HCT116 (cell line): ENCODE measurements at regions not wholly inside any gene's neighbourhood (a gene's known extent, or its start where the extent isn't known, plus 50 kb on each side); places are given as distances from the start of the nearest gene placed in this dataset.

ENCODE experiments used
- ATAC-seq: fragments of 200-7000 bp; cut with Tn5 transposase; 2 replicates; pipeline ENCODE4 v1.9.1; 2020; ENCODE audit warnings: mild to moderate bottlenecking, moderate library complexity
- BruUV-seq: library from RNA; stranded (reverse); fragments of 400-500 nt; replicated peaks from 2 replicates; lab custom pipeline; 2021; lab: Mats Ljungman, UMichigan
- CTCF ChIA-PET: fragments of 300-600 bp; sonication (Branson Sonifier 250); formaldehyde crosslinking; loops from one replicate; lab custom pipeline; 2021; ENCODE audit warnings: antibody characterized with exemption; lab: Charles Lee
- POLR2A ChIA-PET: fragments of 300-600, 350-600 bp; sonication (Branson Sonifier 250); formaldehyde crosslinking; loops from one replicate; lab custom pipeline; 2021; ENCODE audit warnings: antibody characterized with exemption; lab: Charles Lee
- RAD21 ChIA-PET, 2 experiments: fragments of 300-600 bp; sonication (Branson Sonifier 250); formaldehyde crosslinking; loops; one replicate each; lab custom pipeline; 2023; ENCODE audit warnings: low total read pairs in 2 of 2; ENCODE audit not compliant: uncharacterized antibody in 2 of 2, unreplicated experiment in 2 of 2, low non-redundant PET in 1 of 2; lab: Charles Lee
- DNase-seq: peaks from one replicate; pipeline ENCODE4 v3.0.0-alpha.2; 2010; ENCODE audit warnings: low read depth, low spot score
- H2AFZ ChIP-seq: fragments of 200-600 bp; shearing (Covaris generic), sonication (generic); 2 replicates; pipeline ENCODE4 v1.6.1; 2017; ENCODE audit warnings: low read depth, mixed run types, mixed read lengths, antibody characterized with exemption, low read length; ENCODE audit not compliant: poor library complexity, severe bottlenecking
- H3K27ac ChIP-seq: 2 replicates; pipeline ENCODE4 v1.5.1; 2012; ENCODE audit warnings: low read depth, low read length
- H3K27me3 ChIP-seq: fragments of 200-600 bp; sonication (generic); 2 replicates; pipeline ENCODE4 v1.6.1; 2016; ENCODE audit warnings: mixed run types, low read length, mixed read lengths; ENCODE audit not compliant: insufficient read depth
- H3K36me3 ChIP-seq, 2 experiments: fragments of 200-500 bp in 1 of 2; fragments of 200-600 bp in 1 of 2; sonication (Bioruptor generic) in 1 of 2; sonication (generic) in 1 of 2; 2 replicates each; pipeline versions ENCODE4 v1.5.1 to v1.6.1; 2014 to 2016; ENCODE audit warnings: low read length in 2 of 2, inconsistent platforms in 1 of 2, mixed read lengths in 1 of 2, mixed run types in 1 of 2; ENCODE audit not compliant: insufficient read depth in 2 of 2, control insufficient read depth in 1 of 2
- H3K4me1 ChIP-seq, 2 experiments: fragments of 200-600 bp in 1 of 2; sonication (generic) in 1 of 2; 2 replicates each; pipeline versions ENCODE4 v1.5.1 to v1.6.1; 2012 to 2017; ENCODE audit warnings: low read length in 2 of 2, inconsistent platforms in 1 of 2, mild to moderate bottlenecking in 1 of 2, mixed read lengths in 1 of 2, mixed run types in 1 of 2, moderate library complexity in 1 of 2; ENCODE audit not compliant: insufficient read depth in 2 of 2, control insufficient read depth in 1 of 2
- H3K4me2 ChIP-seq: fragments of 200-600 bp; sonication (generic); 2 replicates; pipeline ENCODE4 v1.6.1; 2017; ENCODE audit warnings: mixed run types, low read length, mixed read lengths
- H3K4me3 ChIP-seq, 2 experiments: fragments of 200-600 bp in 1 of 2; sonication (generic) in 1 of 2; replicated peaks in 1 of 2; 2 replicates each; pipeline ENCODE4 v1.5.1; 2011 to 2016; ENCODE audit warnings: low read length in 2 of 2, control low read depth in 1 of 2, low read depth in 1 of 2, mild to moderate bottlenecking in 1 of 2, mixed read lengths in 1 of 2, mixed run types in 1 of 2
- H3K79me2 ChIP-seq: fragments of 200-600 bp; sonication (generic); 2 replicates; pipeline ENCODE4 v1.6.1; 2017; ENCODE audit warnings: mild to moderate bottlenecking, mixed run types, low read length, moderate library complexity, mixed read lengths; ENCODE audit not compliant: insufficient read depth
- H3K9ac ChIP-seq: fragments of 200-600 bp; sonication (generic); 2 replicates; pipeline ENCODE4 v1.6.1; 2016; ENCODE audit warnings: low read length, mixed read lengths
- H3K9me2 ChIP-seq: fragments of 200-600 bp; sonication (generic), shearing (Covaris generic); 2 replicates; pipeline ENCODE4 v1.6.1; 2017; ENCODE audit warnings: mixed run types, mild to moderate bottlenecking, moderate library complexity; ENCODE audit not compliant: insufficient read depth
- H3K9me3 ChIP-seq, 2 experiments: fragments of 200-500 bp in 1 of 2; fragments of 200-600 bp in 1 of 2; sonication (Bioruptor generic) in 1 of 2; sonication (generic) in 1 of 2; 2 replicates each; pipeline ENCODE4 v1.6.1; 2014 to 2017; ENCODE audit warnings: low read length in 2 of 2, mixed read lengths in 2 of 2, inconsistent platforms in 1 of 2, low read depth in 1 of 2, mild to moderate bottlenecking in 1 of 2, mixed run types in 1 of 2, moderate library complexity in 1 of 2; ENCODE audit not compliant: control insufficient read depth in 1 of 2, insufficient read depth in 1 of 2
- H4K20me1 ChIP-seq: fragments of 200-600 bp; sonication (generic), shearing (Covaris generic); 2 replicates; pipeline ENCODE4 v1.6.1; 2017; ENCODE audit warnings: mixed run types, mild to moderate bottlenecking, moderate library complexity; ENCODE audit not compliant: insufficient read depth
- CEBPB ChIP-seq: IDR thresholded peaks from 2 replicates; pipeline ENCODE4 v1.6.1; 2012; ENCODE audit warnings: low read depth
- EZH2 ChIP-seq: fragments of 200-600 bp; sonication (generic); IDR thresholded peaks from 2 replicates; pipeline ENCODE4 v1.6.1; 2017; ENCODE audit warnings: antibody characterized with exemption, mixed run types
- FOSL1 ChIP-seq: IDR thresholded peaks from 2 replicates; pipeline ENCODE4 v1.6.1; 2012; ENCODE audit warnings: low read depth
- JUND ChIP-seq: IDR thresholded peaks from 2 replicates; pipeline ENCODE4 v1.6.1; 2012
- POLR2A ChIP-seq: IDR thresholded peaks from 2 replicates; pipeline ENCODE4 v1.7.0; 2011; ENCODE audit warnings: borderline replicate concordance; ENCODE audit not compliant: insufficient read depth, insufficient read length; ENCODE audit errors: extremely low read depth
- POLR2AphosphoS5 ChIP-seq: IDR thresholded peaks from 2 replicates; pipeline ENCODE4 v1.6.1; 2011; ENCODE audit warnings: mild to moderate bottlenecking, low read depth, low read length, moderate library complexity
- RAD21 ChIP-seq: IDR thresholded peaks from 2 replicates; pipeline ENCODE4 v1.6.1; 2012; ENCODE audit warnings: low read depth, mild to moderate bottlenecking
- REST ChIP-seq: IDR thresholded peaks from 2 replicates; pipeline ENCODE4 v1.6.1; 2012; ENCODE audit warnings: low read depth
- YY1 ChIP-seq: IDR thresholded peaks from 2 replicates; pipeline ENCODE4 v1.6.1; 2011; ENCODE audit warnings: low read length, low read depth, moderate library complexity, mild to moderate bottlenecking; ENCODE audit not compliant: insufficient replicate concordance; ENCODE audit errors: extremely low read depth
- ZBTB33 ChIP-seq: IDR thresholded peaks from 2 replicates; pipeline ENCODE4 v1.6.1; 2011; ENCODE audit warnings: mild to moderate bottlenecking, low read length, moderate library complexity; ENCODE audit not compliant: insufficient replicate concordance; ENCODE audit errors: extremely low read depth
- intact Hi-C: fragments of 100-400 bp; cut with micrococcal nuclease; formaldehyde crosslinking; loops from 2 replicates; pipeline ENCODE4 v1.10.0; 2022
- TF ChIP-seq, protein P1 (sequence below): IDR thresholded peaks from 2 replicates; pipeline ENCODE4 v1.6.1; 2012
- TF ChIP-seq, protein P2 (sequence below): IDR thresholded peaks from 2 replicates; pipeline ENCODE4 v1.6.1; 2012
- TF ChIP-seq, protein P3 (sequence below), 3 experiments: fragments of 200-600 bp in 1 of 3; sonication (generic) in 1 of 3; IDR thresholded peaks in 2 of 3; conservative IDR thresholded peaks in 1 of 3; 2 replicates each; pipeline ENCODE4 v1.5.1; 2012 to 2017; ENCODE audit warnings: low read depth in 2 of 3, low read length in 2 of 3, antibody characterized with exemption in 1 of 3, borderline replicate concordance in 1 of 3, control low read depth in 1 of 3, mild to moderate bottlenecking in 1 of 3, mixed read lengths in 1 of 3, mixed run types in 1 of 3, moderate library complexity in 1 of 3; ENCODE audit not compliant: insufficient read depth in 1 of 3

DNA sequence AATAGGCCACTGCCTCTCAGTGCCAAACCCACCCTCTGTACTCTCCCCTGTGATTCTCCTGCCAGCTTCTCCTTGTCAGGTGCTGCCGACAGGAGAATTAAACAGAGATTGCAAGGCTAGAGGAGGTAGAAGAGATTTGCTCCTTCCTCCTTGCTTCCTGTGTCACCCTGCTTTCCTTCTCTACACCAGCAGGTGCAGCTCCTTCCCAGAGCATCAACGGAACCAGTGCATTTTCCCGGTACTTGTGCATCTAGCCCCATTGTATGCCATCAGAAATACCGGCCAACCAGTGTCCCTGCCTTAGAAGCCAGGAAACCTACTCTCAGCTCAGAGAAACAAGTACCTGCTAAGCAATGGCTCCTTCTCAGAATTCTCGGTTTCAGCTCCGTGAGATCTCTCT lies 253.2 kb downstream of the SUCLA2 start (continued):
- TF ChIP-seq POLR2A (no peak), REST (no peak), EZH2 (no peak), CEBPB (no peak)

- Histone ChIP-seq H3K4me1 (no peaks in the 10 kb centered on the region), H3K27me3 (peaks cover 21% of the 10 kb centered on the region), H3K9me3 (no peaks in the 10 kb centered on the region), H3K79me2 (no peaks in the 10 kb centered on the region), H3K9me2 (no peaks in the 10 kb centered on the region), H3K27ac (no peak overlapping the region), H3K4me2 (no peak overlapping the region), H3K4me3 (no peak overlapping the region), H3K36me3 (no peaks in the 10 kb centered on the region), H4K20me1 (no peaks in the 10 kb centered on the region), H3K9ac (no peak overlapping the region), H2AFZ (no peak overlapping the region)
- no peak for TF ChIP-seq FOSL1
- TF ChIP-seq, protein P1, sequence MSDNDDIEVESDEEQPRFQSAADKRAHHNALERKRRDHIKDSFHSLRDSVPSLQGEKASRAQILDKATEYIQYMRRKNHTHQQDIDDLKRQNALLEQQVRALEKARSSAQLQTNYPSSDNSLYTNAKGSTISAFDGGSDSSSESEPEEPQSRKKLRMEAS = no peak
- TF ChIP-seq EZH2 = no peak
- TF ChIP-seq, protein P2, sequence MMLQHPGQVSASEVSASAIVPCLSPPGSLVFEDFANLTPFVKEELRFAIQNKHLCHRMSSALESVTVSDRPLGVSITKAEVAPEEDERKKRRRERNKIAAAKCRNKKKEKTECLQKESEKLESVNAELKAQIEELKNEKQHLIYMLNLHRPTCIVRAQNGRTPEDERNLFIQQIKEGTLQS = no peak
- no peak for TF ChIP-seq POLR2A
- no peak for TF ChIP-seq YY1
- TF ChIP-seq POLR2AphosphoS5 = no peak
- TF ChIP-seq ZBTB33 = no peak
- TF ChIP-seq RAD21 = no peak
- TF ChIP-seq, protein P3, sequence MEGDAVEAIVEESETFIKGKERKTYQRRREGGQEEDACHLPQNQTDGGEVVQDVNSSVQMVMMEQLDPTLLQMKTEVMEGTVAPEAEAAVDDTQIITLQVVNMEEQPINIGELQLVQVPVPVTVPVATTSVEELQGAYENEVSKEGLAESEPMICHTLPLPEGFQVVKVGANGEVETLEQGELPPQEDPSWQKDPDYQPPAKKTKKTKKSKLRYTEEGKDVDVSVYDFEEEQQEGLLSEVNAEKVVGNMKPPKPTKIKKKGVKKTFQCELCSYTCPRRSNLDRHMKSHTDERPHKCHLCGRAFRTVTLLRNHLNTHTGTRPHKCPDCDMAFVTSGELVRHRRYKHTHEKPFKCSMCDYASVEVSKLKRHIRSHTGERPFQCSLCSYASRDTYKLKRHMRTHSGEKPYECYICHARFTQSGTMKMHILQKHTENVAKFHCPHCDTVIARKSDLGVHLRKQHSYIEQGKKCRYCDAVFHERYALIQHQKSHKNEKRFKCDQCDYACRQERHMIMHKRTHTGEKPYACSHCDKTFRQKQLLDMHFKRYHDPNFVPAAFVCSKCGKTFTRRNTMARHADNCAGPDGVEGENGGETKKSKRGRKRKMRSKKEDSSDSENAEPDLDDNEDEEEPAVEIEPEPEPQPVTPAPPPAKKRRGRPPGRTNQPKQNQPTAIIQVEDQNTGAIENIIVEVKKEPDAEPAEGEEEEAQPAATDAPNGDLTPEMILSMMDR (IDR thresholded peaks at IDR 0.05 in 2 of 3, conservative IDR thresholded peaks at IDR 0.05 in 1 of 3; ENCODE audit: borderline replicate concordance in 1 of 3, insufficient read depth in 1 of 3, low read depth in 2 of 3, low read length in 2 of 3) = no peak
- no peak for TF ChIP-seq JUND
- no TSS peak for BruUV-seq
- ChIA-PET CTCF (no interaction called here), POLR2A (no interaction called here), RAD21 (no interaction called here)
- intact Hi-C loops = no loop called here
- no peak for ATAC-seq
- no peak for DNase-seq
Measured at GRCh38 chr13:47726394-47726793, 274.7 kb downstream of the SUCLA2 start.
